Hepatocyte (in vitro differentiated cells): ENCODE measurements at regions not wholly inside any gene's neighbourhood (a gene's known extent, or its start where the extent isn't known, plus 50 kb on each side); places are given as distances from the start of the nearest gene placed in this dataset.

Source experiments
- DNase-seq: peaks from one replicate; pipeline ENCODE4 v3.0.0-alpha.2; 2016; ENCODE audit warnings: low spot score
- H2AFZ ChIP-seq: fragments of 200-600 bp; sonication (generic); 2 replicates; pipeline ENCODE4 v1.6.0; 2016; ENCODE audit warnings: antibody characterized with exemption, mild to moderate bottlenecking
- H3K27ac ChIP-seq: fragments of 200-600 bp; sonication (generic); 2 replicates; pipeline ENCODE4 v1.5.1; 2016; ENCODE audit warnings: mild to moderate bottlenecking
- H3K27me3 ChIP-seq: fragments of 200-600 bp; sonication (generic); 2 replicates; pipeline ENCODE4 v1.6.1; 2016
- H3K36me3 ChIP-seq: fragments of 200-600 bp; sonication (generic); replicated peaks from 2 replicates; pipeline ENCODE4 v1.5.1; 2016; ENCODE audit warnings: low read depth; ENCODE audit not compliant: insufficient read depth
- H3K4me1 ChIP-seq: fragments of 200-600 bp; sonication (generic); 2 replicates; pipeline ENCODE4 v1.5.1; 2016; ENCODE audit warnings: mild to moderate bottlenecking, moderate library complexity; ENCODE audit not compliant: insufficient read depth
- H3K4me2 ChIP-seq: fragments of 200-600 bp; sonication (generic); 2 replicates; pipeline ENCODE4 v1.6.0; 2016
- H3K4me3 ChIP-seq: fragments of 200-600 bp; sonication (generic); 2 replicates; pipeline ENCODE4 v1.5.1; 2016; ENCODE audit warnings: mild to moderate bottlenecking
- H3K79me2 ChIP-seq: fragments of 200-600 bp; sonication (generic); 2 replicates; pipeline ENCODE4 v1.6.0; 2017; ENCODE audit warnings: mild to moderate bottlenecking
- H3K9me2 ChIP-seq: fragments of 200-600 bp; sonication (generic); replicated peaks from 2 replicates; pipeline ENCODE4 v1.6.0; 2017; ENCODE audit warnings: mild to moderate bottlenecking; ENCODE audit not compliant: insufficient read depth
- H3K9me3 ChIP-seq: fragments of 200-600 bp; sonication (generic); 2 replicates; pipeline ENCODE4 v1.5.1; 2016; ENCODE audit warnings: low read depth, mild to moderate bottlenecking
- H4K20me1 ChIP-seq: fragments of 200-600 bp; sonication (generic); 2 replicates; pipeline ENCODE4 v1.6.0; 2016; ENCODE audit warnings: mild to moderate bottlenecking; ENCODE audit not compliant: insufficient read depth, poor library complexity, severe bottlenecking
- CTCF ChIP-seq: fragments of 200-600 bp; sonication (generic); IDR thresholded peaks from 2 replicates; pipeline ENCODE4 v1.5.1; 2016; ENCODE audit warnings: antibody characterized with exemption, mild to moderate bottlenecking; ENCODE audit not compliant: poor library complexity
- EZH2 ChIP-seq: fragments of 200-600 bp; sonication (generic); IDR thresholded peaks from 2 replicates; pipeline ENCODE4 v1.6.1; 2016; ENCODE audit warnings: antibody characterized with exemption, mild to moderate bottlenecking, borderline replicate concordance
- EZH2phosphoT487 ChIP-seq: fragments of 200-600 bp; sonication (generic); IDR thresholded peaks from one replicate; pipeline ENCODE4 v1.6.1; 2018; ENCODE audit warnings: antibody characterized with exemption, mild to moderate bottlenecking, low read depth, moderate library complexity; ENCODE audit not compliant: unreplicated experiment, severe bottlenecking
- WGBS: methylation state at CpG from one replicate; pipeline ENCODE4 v1.1.6; 2016; ENCODE audit warnings: low lambda C conversion rate; ENCODE audit errors: missing lambda C conversion rate; 5-methylcytosine and 5-hydroxymethylcytosine counted together

DNA sequence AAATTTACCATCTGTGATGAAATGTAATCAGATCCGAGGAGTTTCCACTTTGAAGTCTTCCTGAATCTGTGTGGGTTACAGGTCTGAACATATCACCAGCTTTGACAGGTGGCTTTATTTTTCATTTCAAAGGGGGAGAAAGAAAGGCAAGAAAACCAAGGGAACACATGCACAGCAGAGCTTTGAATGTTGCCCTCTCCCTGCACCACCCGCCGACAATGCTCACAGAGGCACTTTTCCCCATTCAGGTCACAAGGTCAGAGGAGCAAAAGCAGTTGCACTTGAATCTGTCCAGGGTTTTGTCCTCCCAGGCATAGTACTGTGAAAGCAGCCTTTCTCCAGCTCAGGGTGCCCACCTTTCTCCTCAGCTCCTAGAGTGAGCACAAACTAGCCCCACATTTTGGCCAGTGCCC lies 130.2 kb downstream of the OSR1 start:
- DNase-seq, result no peak
- H3K9me2 ChIP-seq, result no peaks in the 10 kb centered on the region
- H3K79me2 ChIP-seq, result no peaks in the 10 kb centered on the region
- H4K20me1 ChIP-seq, result no peaks in the 10 kb centered on the region
- H2AFZ ChIP-seq, result no peak overlapping the region
- H3K4me3 ChIP-seq, result no peak overlapping the region
- no peak overlapping the region for H3K27ac ChIP-seq
- no peaks in the 10 kb centered on the region for H3K36me3 ChIP-seq
- no peaks in the 10 kb centered on the region for H3K9me3 ChIP-seq
- no peak overlapping the region for H3K4me2 ChIP-seq
- no peak for TF ChIP-seq EZH2phosphoT487
- no peak for TF ChIP-seq EZH2
- TF ChIP-seq CTCF, result no peak
- H3K4me1 ChIP-seq, result peaks cover 7% of the 10 kb centered on the region
- WGBS, result 53% methylated on average over 3 of the region's 3 CpGs
- H3K27me3 ChIP-seq, result no peaks in the 10 kb centered on the region

- H3K9me3 ChIP-seq, result no peaks in the 10 kb centered on the region
- no peak overlapping the region for H3K4me3 ChIP-seq
- no peak for TF ChIP-seq EZH2phosphoT487
- no peak for TF ChIP-seq CTCF
- WGBS, result 96% methylated on average over 4 of the region's 4 CpGs
- no peak overlapping the region for H3K4me2 ChIP-seq
- no peak overlapping the region for H2AFZ ChIP-seq
- no peak for DNase-seq
- no peaks in the 10 kb centered on the region for H4K20me1 ChIP-seq
- H3K9me2 ChIP-seq, result no peaks in the 10 kb centered on the region
- no peaks in the 10 kb centered on the region for H3K79me2 ChIP-seq
- peaks cover 7% of the 10 kb centered on the region for H3K4me1 ChIP-seq
- no peak overlapping the region for H3K27ac ChIP-seq
- no peaks in the 10 kb centered on the region for H3K27me3 ChIP-seq
- H3K36me3 ChIP-seq, result no peaks in the 10 kb centered on the region
Observed at GRCh38 chr2:19226871-19227270, 131.6 kb downstream of the OSR1 start.

DNA sequence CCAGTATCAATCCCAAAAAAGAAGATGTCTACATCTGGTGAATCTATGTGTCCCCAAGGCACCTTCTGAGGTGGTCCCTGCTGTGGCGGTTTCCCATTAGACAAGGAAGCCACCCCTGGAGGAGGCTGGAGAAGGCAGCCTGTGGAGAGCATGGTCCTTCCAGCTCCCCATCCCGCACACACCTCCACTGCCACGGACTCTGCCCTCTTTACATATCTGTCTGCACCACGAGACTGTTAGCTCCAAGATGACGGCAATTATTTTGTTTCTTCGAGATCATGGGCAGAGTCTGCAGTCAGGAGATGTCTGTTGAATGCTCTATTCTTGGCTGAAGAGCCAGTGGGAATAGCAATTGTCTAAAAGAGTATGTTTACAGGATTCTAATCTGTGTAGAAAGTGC lies 132.0 kb downstream of the OSR1 start:
- Histone ChIP-seq H3K4me2 (no peak overlapping the region), H3K4me1 (peaks cover 7% of the 10 kb centered on the region), H4K20me1 (no peaks in the 10 kb centered on the region), H3K9me3 (no peaks in the 10 kb centered on the region), H3K36me3 (no peaks in the 10 kb centered on the region), H3K27me3 (no peaks in the 10 kb centered on the region), H3K4me3 (no peak overlapping the region), H2AFZ (no peak overlapping the region), H3K9me2 (no peaks in the 10 kb centered on the region), H3K27ac (no peak overlapping the region), H3K79me2 (no peaks in the 10 kb centered on the region)
- no peak for DNase-seq
- TF ChIP-seq EZH2phosphoT487, result no peak
- no peak for TF ChIP-seq EZH2
- no peak for TF ChIP-seq CTCF
- 86% methylated on average over 6 of the region's 6 CpGs for WGBS

DNA sequence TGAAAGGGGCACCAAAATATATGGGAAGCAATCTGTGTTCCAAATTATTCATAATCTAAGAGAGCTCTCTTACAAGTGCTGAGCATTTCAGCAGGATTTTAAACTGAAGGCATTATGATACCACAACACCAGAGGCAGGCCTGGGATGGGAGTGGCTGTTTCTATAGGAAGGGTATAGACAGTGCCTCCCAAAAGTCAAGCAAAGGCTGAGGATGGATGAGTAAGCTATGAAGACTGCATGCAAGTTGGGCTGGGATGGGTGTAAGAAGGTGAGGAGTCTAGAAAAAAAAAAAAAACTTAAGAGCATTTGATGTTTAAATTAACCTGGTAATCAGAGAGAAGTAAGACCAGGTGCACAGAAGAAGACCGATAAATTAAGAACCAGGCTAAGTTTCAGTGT lies 132.5 kb downstream of the OSR1 start:
- H4K20me1 ChIP-seq, result no peaks in the 10 kb centered on the region
- H2AFZ ChIP-seq, result no peak overlapping the region
- H3K9me2 ChIP-seq, result no peaks in the 10 kb centered on the region
- H3K27ac ChIP-seq, result no peak overlapping the region
- H3K4me2 ChIP-seq, result no peak overlapping the region
- DNase-seq, result no peak
- no peaks in the 10 kb centered on the region for H3K27me3 ChIP-seq
- no peaks in the 10 kb centered on the region for H3K79me2 ChIP-seq
- peaks cover 7% of the 10 kb centered on the region for H3K4me1 ChIP-seq
- H3K4me3 ChIP-seq, result no peak overlapping the region
- no peaks in the 10 kb centered on the region for H3K36me3 ChIP-seq
- TF ChIP-seq EZH2 (no peak), CTCF (no peak), EZH2phosphoT487 (no peak)
- H3K9me3 ChIP-seq, result no peaks in the 10 kb centered on the region
- WGBS, result 100% methylated on average over 1 of the region's 1 CpG
